Suprapubic skin (tissue), 4 donors: ENCODE measurements at regions not wholly inside any gene's neighbourhood (a gene's known extent, or its start where the extent isn't known, plus 50 kb on each side); places are given as distances from the start of the nearest gene placed in this dataset.

Experiments
- EP300 ChIP-seq: sonication (generic); formaldehyde crosslinking; IDR thresholded peaks from one replicate; pipeline ENCODE4 v1.6.1; 2017; ENCODE audit warnings: antibody characterized with exemption
- POLR2A ChIP-seq, 2 donors: fragments of 450-650 bp; IDR thresholded peaks; one replicate each; pipeline ENCODE4 v1.6.1; 2017; ENCODE audit warnings: antibody characterized with exemption in 2 of 2, mild to moderate bottlenecking in 2 of 2, moderate library complexity in 2 of 2
- POLR2AphosphoS5 ChIP-seq, 3 donors: sonication (generic); formaldehyde crosslinking; IDR thresholded peaks; one replicate each; pipeline ENCODE4 v1.6.1; 2017; ENCODE audit warnings: antibody characterized with exemption in 3 of 3
- TF ChIP-seq, protein P1 (sequence below), 2 donors: fragments of 200-600 bp in 1 of 2; fragments of 450-650 bp in 1 of 2; sonication (generic) in 1 of 2; IDR thresholded peaks; one replicate each; pipeline ENCODE4 v1.5.1; 2016 to 2019; ENCODE audit warnings: antibody characterized with exemption in 2 of 2, mild to moderate bottlenecking in 1 of 2, moderate library complexity in 1 of 2

GRCh38 chr18:56505293-56505692 lies 133.1 kb downstream of the TXNL1 start:
- TF ChIP-seq, protein P1, sequence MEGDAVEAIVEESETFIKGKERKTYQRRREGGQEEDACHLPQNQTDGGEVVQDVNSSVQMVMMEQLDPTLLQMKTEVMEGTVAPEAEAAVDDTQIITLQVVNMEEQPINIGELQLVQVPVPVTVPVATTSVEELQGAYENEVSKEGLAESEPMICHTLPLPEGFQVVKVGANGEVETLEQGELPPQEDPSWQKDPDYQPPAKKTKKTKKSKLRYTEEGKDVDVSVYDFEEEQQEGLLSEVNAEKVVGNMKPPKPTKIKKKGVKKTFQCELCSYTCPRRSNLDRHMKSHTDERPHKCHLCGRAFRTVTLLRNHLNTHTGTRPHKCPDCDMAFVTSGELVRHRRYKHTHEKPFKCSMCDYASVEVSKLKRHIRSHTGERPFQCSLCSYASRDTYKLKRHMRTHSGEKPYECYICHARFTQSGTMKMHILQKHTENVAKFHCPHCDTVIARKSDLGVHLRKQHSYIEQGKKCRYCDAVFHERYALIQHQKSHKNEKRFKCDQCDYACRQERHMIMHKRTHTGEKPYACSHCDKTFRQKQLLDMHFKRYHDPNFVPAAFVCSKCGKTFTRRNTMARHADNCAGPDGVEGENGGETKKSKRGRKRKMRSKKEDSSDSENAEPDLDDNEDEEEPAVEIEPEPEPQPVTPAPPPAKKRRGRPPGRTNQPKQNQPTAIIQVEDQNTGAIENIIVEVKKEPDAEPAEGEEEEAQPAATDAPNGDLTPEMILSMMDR (IDR thresholded peaks at IDR 0.05), result no peak
- TF ChIP-seq POLR2A (IDR thresholded peaks at IDR 0.05), result no peak
- no peak for TF ChIP-seq POLR2AphosphoS5 (IDR thresholded peaks at IDR 0.05)
- no peak for TF ChIP-seq EP300
